ENCODE measurements at regions not wholly inside any gene's neighbourhood (a gene's known extent, or its start where the extent isn't known, plus 50 kb on each side); places are given as distances from the start of the nearest gene placed in this dataset.

GRCh38 chr19:28556371-28556770 is 656.6 kb downstream of the UQCRFS1 start:
- Histone ChIP-seq H3K36me3 (no peaks in the 10 kb centered on the region), H3K4me3 (no peak overlapping the region), H3K27ac (no peak overlapping the region), H3K27me3 (peaks cover 0 to 6% (median 0%) of the 10 kb centered on the region in 9 donors), H3K4me1 (no peaks in the 10 kb centered on the region), H3K9me3 (no peaks in the 10 kb centered on the region)
- TF ChIP-seq POLR2A (IDR thresholded peaks at IDR 0.05): no peak
- no peak for TF ChIP-seq CTCF (IDR thresholded peaks at IDR 0.05)
- ATAC-seq: no peak
- intact Hi-C loops (cut with DNase I): no loop called here
- no peak for DNase-seq

- no peak overlapping the region for H3K27ac ChIP-seq
- intact Hi-C loops (cut with DNase I): no loop called here
Measured at GRCh38 chr19:28555317-28555716, 657.6 kb downstream of the UQCRFS1 start.

GRCh38 chr19:28554321-28555091 is 658.4 kb downstream of the UQCRFS1 start:
- no peak overlapping the region for H3K27ac ChIP-seq
- peaks cover 0 to 3% (median 0%) of the 10 kb centered on the region in 9 donors for H3K27me3 ChIP-seq
- H3K4me3 ChIP-seq: no peak overlapping the region
- TF ChIP-seq CTCF (IDR thresholded peaks at IDR 0.05) (no peak), POLR2A (IDR thresholded peaks at IDR 0.05) (no peak)
- no peak for ATAC-seq
- DNase-seq: no peak
- no peaks in the 10 kb centered on the region for H3K36me3 ChIP-seq
- H3K4me1 ChIP-seq: no peaks in the 10 kb centered on the region
- 65 to 75% (median 69%) methylated on average over 4 of the region's 4 CpGs for WGBS, 4 donors
- intact Hi-C loops (cut with DNase I): no loop called here
- no peaks in the 10 kb centered on the region for H3K9me3 ChIP-seq

More at GRCh38 chr19:28555317-28555716, 657.6 kb downstream of the UQCRFS1 start:
- Histone ChIP-seq H3K27me3 (peaks cover 0 to 5% (median 0%) of the 10 kb centered on the region in 9 donors), H3K4me1 (no peaks in the 10 kb centered on the region), H3K4me3 (no peak overlapping the region), H3K36me3 (no peaks in the 10 kb centered on the region), H3K9me3 (no peaks in the 10 kb centered on the region)
- DNase-seq: no peak
- no peak for ATAC-seq
- 60 to 78% (median 65%) methylated on average over 5 of the region's 5 CpGs for WGBS, 4 donors
- no peak for TF ChIP-seq CTCF (IDR thresholded peaks at IDR 0.05)
- no peak for TF ChIP-seq POLR2A (IDR thresholded peaks at IDR 0.05)

- no peaks in the 10 kb centered on the region for H3K4me1 ChIP-seq
- H3K36me3 ChIP-seq: no peaks in the 10 kb centered on the region
- DNase-seq (no peak), ATAC-seq (no peak)
- WGBS, 4 donors: 70 to 94% (median 84%) methylated on average over 2 of the region's 2 CpGs
- H3K9me3 ChIP-seq: no peaks in the 10 kb centered on the region
- H3K27me3 ChIP-seq: no peaks in the 10 kb centered on the region
- no peak overlapping the region for H3K27ac ChIP-seq
- intact Hi-C loops (cut with DNase I): no loop called here
- TF ChIP-seq CTCF (IDR thresholded peaks at IDR 0.05): no peak
- no peak for TF ChIP-seq POLR2A (IDR thresholded peaks at IDR 0.05)
- H3K4me3 ChIP-seq: no peak overlapping the region
Measured at GRCh38 chr19:28553764-28554163, 659.2 kb downstream of the UQCRFS1 start.

Data from heart left ventricle (tissue), 16 donors.